ENCODE measurements at regions not wholly inside any gene's neighbourhood (a gene's known extent, or its start where the extent isn't known, plus 50 kb on each side); places are given as distances from the start of the nearest gene placed in this dataset.

DNA sequence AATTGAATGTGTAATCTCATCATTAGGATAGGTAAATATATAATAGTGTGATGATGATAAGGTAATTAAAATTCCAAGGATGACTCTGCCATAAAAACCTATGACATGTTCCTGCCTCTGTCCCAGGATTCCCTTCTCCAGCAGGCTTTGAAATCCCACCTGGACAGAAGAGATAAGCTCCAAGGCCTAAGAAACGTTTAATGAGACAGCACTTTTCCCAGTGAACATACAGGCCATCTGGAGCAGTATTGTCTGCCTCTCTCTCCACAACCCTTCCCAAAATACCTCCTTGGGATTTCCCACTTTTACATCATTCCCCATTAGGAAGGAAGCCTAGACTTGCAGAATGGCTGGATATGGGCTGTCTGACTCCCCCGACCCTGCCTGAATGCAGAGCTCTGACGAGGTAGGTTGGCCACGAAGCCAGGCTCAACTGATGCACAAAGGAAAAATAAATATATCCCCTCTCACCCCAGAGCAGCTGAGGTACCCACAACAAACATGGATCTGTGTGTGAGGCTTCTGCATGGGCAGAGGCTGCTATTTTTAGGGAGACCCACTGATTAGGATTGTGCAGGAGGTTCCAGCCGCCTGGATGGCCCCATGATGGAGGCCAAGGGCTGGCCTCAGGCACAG lies 71.0 kb downstream of the TMPRSS5 start:
- DNase-seq (ENCODE audit: low spot score), result no peak

DNA sequence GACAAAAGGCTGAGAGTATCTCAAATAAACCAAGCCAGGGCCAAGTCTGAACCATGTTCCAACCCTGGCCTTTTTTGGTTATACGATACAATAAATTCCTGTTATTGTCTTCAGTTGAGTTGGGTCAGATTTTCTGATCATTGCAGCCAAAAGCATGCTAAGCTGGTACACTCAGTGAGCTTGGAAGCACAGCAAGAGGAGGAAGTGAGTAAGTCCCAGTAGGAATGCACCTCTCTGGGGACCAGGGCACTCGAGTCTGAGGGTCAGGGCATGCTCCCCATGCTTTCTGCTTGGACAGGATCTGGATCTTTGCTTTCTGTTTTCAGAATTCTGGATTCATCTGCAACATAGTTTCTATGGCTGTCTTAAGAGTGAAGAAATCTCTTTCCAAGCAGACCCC lies 73.1 kb downstream of the TMPRSS5 start:
- DNase-seq (ENCODE audit: low spot score), result no peak

DNA sequence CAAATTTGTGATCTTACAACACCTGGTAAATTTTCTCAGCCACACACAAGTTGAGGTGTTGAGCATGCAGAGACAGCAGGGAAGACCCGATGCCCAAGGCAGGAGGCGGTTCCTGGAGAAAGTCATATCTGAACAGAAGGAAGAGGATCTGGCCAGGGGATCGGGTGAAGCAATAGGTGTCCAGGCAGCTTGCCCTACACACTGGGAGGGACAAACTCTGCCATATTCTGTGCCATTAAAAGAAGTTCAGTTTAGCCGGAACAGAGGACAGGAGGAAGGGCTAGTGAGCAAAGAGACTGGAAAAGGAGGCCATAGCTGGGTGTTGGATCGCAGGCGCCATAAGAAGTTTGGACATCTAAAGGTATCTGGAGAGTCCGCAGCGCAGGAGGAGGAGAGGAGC lies 76.5 kb downstream of the TMPRSS5 start:
- DNase-seq (ENCODE audit: low spot score), result no peak

DNA sequence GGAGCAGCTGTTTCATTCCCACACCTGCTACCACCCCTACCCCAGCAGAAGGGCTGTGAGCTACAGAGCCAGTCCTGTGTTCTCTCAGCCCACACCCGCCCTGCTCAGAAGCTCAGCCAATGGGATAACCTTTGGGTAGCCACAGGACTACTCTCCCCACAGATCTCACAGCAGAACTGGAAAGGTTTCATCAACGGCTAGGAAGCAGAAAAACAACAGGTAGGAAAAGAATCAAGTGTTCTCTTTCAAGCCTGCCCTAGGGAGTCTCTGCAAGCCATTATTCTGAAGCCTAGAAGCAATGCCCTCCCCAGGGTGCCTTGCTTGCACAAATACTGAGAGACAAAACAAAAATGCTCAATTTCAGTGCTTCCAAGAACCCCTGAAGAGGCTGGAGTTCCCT lies 77.2 kb downstream of the TMPRSS5 start:
- no peak for DNase-seq (ENCODE audit: low spot score)

DNA sequence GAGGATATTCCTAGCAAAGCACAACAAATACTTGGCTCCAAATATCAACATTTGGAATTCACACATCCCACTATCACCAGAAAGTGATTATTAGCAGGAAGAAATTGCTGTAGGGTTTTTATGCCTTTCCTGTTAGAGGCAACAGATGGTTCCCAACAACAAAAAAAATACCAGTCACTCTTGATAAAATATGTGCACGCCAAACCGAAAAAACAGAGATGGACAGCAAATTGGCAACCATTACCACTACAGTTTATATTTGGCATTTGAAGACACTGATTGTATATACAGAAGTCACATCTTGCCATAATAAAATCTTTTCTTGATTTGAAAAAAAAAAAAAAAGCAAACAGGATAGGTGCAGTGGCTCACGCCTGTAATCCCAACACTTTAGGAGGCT lies 78.2 kb downstream of the TMPRSS5 start:
- no peak for DNase-seq (ENCODE audit: low spot score)

DNA sequence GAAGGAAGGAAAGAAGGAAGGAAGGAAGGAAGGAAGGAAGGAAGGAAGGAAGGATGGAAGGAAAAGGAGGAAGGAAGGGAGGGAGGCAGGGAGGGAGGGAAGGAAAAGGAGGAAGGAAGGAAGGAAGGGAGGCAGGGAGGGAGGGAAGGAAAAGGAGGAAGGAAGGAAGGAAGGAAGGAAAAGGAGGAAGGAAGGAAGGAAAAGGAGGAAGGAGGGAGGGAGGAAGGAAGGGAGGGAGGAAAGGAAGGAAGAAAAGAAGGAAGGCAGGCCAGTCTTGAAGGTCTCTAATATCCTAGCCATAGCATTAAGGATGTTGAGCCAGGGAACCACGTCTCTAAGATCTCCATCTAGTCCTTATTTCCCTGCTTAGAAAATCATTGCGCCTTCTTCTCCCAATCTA lies 78.8 kb downstream of the TMPRSS5 start:
- DNase-seq (ENCODE audit: low spot score), result no peak

DNA sequence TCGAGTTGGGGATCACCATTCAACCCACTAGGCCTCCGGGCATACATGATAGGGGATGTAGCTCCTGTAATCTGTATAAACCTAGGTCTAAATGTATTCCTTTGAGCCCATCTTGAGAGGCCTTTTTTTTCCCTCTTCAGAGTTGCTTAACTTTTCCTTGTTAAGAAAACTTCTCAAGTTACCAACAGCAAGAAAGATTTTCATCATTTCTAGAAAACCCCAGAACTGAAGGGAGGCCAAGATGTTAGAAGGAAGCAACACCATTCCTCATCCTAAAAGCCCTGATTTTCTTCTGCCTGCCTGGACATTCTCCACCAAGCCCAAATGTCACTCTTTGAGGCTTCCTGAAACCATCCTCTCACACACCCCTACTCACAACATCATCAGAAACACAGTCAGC lies 79.4 kb downstream of the TMPRSS5 start:
- DNase-seq (ENCODE audit: low spot score), result no peak

DNA sequence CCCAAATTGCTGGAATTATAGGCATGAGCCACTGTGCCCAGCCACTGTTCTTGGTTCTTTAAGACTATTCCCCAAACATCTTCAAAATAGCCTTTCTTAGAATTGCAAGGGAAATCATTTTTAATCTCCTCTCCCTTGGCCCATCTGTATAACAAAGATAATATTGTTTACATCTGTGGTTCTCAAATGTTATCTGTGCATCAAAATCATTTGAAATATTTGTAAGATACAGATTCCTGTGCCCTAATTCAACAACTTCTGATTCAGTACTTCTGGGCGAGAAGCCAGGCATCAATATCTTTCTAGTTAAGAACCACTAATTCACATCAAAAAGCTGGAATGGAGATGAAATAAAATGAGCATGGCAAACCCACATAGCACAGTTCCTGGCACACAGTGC lies 83.0 kb downstream of the TMPRSS5 start:
- no peak for DNase-seq (ENCODE audit: low spot score)

DNA sequence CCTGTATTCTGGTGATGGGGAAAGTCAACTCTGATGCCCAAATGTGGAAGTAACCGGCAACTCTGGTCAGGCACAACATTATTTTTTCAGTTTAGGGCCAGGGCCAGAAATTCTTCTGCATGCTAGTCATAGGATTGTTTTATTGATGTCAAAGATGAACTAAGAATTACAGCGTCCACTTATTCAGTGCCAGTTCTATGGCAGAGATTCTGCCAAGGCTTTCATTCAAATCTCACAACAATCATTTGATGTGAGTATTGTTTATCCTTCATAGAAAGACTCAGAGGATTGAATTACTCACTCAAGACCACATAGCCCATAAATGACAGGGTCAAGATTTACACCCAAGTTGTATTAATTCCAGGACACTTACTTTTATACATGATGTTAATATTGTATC lies 87.7 kb downstream of the TMPRSS5 start:
- DNase-seq (ENCODE audit: low spot score), result no peak

DNA sequence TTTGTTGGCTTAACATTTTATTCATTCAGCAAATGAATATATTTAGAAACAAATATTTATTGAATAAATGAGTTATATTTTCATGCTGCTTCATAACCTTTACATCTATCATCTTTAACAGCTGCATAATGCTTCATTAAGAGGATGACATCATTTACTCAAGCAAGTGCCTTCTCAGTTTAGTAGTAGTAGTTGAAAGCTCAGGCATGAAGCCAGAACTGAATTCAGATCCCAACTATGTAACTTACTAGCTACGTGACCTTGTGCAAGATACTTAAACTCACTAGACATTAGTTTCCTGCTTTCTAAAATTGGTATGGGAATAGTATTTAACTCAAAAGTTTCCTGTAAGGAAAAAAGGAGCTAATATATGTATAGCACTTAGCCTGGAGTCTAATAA lies 90.3 kb downstream of the TMPRSS5 start:
- DNase-seq (ENCODE audit: low spot score), result no peak

DNA sequence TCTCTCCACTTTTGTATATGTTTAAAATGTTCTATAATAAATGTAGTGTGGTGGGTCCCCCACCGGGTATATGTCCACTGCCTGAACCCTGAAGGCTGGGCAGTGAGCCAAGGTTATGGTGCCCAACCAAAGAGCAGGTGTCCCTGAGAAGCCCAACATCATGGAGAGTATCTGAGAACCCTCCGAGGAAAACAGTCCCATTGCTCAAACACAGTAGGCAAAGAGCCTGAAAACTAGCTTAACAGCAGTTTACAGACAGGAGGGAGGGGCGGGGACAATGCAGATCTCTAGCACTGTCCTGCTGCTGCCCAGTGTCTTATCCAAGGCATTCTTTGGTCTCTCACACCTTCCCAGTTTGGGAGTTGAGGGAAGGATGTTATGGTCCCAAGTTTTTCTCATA lies 91.0 kb downstream of the TMPRSS5 start:
- DNase-seq (ENCODE audit: low spot score), result no peak

DNA sequence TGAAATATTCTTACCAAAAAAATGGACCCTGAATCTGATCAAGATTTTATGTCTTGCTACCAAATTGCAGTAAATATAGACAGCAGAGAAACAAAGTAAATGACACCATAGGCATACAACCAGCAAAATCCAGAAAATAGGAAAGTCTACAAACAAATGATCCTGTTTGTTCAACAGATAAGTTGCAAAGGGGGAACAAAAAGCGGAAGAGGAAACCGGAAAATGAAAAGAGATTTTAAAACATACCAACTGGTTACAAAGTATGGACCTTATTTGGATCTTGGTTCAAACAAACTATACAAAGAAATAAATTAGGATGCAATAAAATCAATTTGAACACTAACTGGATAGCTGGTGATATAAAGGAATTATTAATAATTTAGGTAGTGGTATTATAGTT lies 92.0 kb downstream of the TMPRSS5 start:
- no peak for DNase-seq (ENCODE audit: low spot score)

DNA sequence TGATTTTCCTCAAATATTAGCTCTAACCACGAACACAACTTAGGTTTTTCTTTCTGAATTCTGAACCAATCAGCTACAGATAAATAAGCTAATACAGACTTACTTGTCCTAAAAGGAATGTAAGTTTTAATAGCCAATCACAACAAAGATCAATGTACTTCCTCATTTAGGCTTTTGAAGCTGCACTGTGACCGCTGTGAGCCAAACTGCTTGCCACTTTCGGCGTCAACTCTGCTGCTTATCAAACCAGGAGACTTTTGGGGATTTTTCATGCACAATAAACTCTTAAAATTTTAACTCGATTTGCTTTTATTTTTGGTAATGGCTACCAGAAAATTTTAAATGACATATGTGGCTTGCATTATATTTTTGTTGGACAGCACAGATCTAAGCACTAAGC lies 92.5 kb downstream of the TMPRSS5 start:
- DNase-seq (ENCODE audit: low spot score), result no peak

DNA sequence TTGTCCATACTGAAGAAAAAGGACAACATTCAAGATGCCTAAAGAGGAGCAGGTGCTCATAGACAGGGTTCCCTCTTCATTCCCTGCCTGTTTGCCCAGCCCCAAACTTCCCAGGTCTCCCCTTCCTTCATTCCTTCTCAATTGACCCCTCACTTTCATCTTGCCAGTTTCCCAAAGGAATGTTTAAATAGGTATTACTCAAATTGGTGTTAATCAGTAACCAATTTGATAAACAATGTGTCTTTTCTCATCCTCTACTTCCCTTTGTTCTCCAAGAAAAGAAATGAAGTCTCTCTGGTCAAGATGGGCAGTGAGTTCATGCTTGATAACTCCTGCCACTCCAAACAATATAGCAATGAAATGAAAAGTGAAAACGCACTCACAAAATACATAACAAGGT lies 101.9 kb downstream of the TMPRSS5 start:
- DNase-seq (ENCODE audit: low spot score), result no peak

DNA sequence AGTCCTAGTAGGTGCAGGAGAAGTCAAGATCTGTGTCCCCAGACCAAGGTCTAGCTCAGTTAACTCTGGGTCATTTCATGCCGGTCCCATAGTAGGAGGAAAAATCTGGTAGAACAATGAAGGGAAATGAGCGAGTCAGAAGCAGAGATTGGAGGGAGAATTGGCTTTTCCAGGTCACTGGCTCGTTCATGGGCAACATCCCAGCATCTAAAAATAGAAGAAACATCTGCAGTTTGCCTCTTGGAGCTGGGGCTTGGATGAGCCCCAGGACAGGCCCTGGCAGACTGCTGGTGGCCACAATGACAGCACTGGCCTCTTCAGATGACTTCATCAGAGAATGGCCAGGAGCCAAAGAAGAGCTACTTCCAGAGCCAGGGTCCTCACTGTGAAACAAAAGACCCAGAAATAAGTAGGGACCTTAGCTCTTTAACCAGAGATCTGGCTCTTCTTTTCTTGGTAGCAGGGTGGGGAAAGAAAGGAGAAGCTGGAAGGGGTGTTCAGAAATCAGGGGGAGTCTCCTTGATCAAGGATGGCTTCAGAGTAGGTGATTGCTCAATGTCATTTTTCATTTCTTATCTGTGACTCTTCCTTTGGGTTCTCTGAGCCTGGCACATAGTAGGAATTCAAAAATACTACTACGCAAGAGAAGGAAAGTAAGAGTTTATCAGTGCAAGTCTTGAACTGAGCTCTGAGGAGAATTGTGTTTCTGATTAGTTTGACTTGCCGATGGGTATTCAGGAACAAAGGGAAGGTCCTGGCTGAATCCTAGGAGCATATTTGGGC lies 102.6 kb downstream of the TMPRSS5 start:
- DNase-seq (ENCODE audit: low spot score), result no peak

DNA sequence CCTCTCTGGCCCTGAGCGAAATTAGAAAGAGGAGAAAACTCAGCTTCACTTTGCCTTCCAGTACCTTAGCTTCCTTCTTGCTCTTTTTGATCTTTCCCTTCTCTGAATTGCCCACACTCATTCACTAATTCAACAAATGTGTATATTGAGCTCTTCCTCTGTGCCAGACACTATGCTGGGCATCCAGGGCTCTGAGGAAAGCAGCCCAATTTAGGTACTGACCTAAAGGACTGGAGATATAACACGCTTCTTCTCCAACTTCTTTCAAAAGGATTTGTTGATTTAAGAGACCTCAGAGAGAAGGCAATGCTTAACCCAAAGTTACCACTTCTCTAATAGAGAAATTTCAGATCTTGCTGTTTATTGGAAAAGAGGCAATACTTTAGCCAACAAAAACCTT lies 103.6 kb downstream of the TMPRSS5 start:
- DNase-seq (ENCODE audit: low spot score), result no peak

DNA sequence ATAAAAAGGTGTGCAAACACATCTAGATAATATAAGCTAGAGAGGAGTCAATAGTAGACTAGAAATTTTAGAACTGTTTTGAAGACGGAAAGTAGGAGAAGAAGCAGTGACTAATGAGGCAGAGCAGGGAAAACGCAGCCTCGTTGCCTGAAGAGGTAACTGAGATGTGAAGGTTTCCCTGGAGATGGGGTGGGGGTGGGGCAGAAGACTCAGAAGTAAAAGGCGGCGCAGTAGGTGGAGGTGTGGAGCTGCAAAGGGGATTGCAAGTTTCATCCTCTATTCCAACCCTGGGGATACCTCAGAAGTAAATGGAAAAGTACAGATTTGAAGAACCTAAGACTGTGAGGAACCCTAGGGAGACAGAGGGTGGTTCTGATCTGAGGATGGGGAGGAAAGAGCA lies 109.5 kb downstream of the TMPRSS5 start:
- DNase-seq (ENCODE audit: low spot score), result no peak

DNA sequence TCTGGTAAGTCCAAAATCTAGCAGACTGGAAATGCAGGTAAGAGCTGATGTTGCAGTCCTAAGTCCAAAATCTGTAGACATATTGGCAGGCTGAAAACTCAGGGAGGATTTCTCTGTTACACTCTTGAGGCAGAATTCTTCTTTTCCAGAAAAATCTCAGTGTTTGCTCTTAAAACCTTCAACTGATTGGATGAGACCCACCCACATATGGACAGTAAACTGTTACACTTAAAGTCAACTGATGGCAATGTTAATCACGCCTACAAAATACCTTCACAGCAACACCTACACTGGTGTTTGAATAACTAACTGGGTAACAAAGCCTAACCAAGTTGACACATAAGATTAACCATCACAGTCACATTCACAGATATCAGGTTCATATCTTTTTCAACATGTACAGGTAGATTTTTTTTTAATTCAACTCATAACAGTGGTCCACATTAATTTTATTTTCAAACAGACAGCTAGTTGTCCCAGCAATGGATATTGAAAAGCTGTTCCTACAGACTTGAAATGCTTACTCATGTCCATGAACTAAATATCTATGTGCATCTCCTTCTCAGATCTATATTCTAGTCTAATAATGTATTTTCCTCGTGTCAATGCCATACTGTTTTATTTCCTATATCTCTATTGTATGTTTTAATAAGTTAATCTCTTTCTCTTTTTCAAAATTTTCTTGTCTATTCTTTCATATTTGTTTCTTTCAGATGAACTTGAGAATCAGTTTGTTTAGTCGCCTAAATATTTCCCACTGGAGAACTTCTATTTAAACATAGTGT lies 110.1 kb downstream of the TMPRSS5 start:
- no peak for DNase-seq (ENCODE audit: low spot score)

DNA sequence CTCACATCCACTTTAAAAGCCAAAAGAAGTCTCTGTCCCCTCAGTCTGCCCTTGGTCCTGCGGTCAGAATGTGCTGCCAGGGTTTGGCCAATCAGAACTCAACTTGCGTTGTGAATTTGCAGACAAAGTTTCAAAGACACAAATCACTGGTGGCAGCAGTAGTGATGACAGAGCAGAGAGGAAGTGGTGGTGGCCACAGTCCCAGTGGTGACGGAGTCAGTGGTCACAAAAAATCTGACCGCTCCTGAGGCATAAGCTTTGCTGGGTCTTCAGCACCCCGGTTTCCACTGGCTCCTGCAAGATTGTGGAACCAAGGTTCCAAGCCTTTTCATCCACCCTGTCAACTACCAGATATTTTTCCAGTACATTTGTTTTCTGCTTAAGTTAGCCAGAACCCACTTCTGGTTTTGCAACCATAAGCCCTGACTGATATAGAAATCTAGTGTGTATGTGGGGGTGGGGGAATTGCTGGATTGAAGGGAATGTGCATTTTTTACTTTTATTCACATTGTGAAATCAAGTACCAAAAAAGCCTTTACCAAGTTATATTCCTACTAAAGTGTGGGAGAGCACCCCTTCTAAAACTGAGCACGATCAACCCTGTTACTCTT lies 112.3 kb downstream of the TMPRSS5 start:
- no peak for DNase-seq (ENCODE audit: low spot score)

DNA sequence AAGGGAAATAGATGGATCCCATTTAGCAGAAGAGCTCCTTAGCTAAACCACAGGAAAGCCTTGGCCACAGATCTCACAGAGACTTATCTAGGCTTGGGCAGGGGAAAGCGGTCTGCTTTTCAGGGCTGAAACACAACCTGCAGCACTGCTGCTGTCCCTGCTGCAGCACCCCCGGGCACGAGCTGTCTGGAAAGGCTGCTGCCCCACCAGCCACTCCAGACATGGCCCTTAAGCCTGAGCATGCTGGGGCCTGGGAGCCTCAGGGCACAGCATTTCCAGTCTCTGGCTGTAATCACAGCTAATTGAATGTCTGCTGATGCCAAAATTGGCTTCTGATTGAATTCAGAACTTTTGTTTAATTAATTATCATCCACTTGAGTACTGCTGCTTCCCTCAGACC lies 115.0 kb downstream of the TMPRSS5 start:
- DNase-seq (ENCODE audit: low spot score), result no peak

DNA sequence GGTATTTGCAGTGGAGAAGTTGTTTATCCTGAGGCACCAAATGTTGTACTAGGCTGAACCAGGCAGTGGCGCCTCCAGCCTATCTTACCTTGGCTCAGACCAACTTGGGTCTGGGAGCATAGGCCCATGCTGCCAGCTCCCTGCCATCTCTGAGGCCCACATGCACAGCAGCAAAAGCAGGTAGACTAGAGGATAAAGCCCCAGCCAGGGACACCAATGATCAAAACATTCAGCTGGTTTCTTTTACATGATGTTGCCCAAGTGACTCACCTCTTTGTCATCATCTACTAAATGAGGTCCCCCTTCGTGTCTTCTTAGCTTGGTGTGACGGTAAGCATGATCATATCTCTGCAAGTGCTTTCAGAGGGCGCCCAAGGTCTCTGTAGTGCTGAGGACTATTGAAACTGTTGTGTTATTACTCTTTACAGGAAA lies 112.1 kb upstream of the DRD2 start:
- no peak for DNase-seq (ENCODE audit: low spot score)

DNA sequence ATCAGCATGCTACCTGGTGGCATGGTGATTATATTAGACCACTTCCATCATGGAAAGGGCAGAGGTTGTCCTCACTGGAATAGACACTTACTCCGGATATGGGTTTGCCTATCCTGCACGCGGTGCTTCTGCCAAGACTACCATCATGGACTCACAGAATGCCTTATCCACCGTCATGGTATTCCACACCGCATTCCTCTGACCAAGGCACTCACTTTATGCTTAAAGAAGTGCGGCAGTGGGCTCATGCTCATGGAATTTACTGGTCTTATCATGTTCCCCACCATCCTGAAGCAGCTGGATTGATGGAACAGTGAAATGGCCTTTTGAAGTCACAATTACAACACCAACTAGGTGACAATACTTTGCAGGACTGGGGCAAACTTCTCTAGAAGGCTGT lies 109.2 kb upstream of the DRD2 start:
- DNase-seq (ENCODE audit: low spot score), result no peak

DNA sequence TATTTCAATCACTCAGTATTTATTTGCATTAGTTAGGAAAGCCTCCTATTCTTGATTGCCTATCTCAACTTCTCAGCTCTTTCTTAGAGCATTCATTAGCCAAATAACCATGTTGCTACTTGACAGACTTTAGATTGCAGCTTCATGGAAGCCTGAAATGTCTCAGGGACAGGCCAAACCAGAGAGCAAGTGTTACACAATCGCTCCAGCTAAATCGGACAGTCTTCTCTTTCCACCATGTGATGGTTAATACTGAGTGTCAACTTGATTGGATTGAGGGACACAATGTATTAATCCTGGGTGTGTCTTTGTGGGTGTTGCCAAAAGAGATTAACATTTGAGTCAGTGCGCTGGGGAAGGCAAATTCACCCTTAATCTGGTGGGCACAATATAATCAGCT lies 106.5 kb upstream of the DRD2 start:
- DNase-seq (ENCODE audit: low spot score), result no peak
